ENCODE measurements at regions not wholly inside any gene's neighbourhood (a gene's known extent, or its start where the extent isn't known, plus 50 kb on each side); places are given as distances from the start of the nearest gene placed in this dataset.

GRCh38 chr10:65751218-65751617 lies 1174.6 kb upstream of the LRRTM3 start:
- H3K27me3 Mint-ChIP-seq (ENCODE audit: insufficient read depth, low read depth, poor library complexity) = no peaks in the 10 kb centered on the region
- no peak for ATAC-seq
- H3K4me1 ChIP-seq (ENCODE audit: insufficient read depth) = no peaks in the 10 kb centered on the region

More at GRCh38 chr10:65751218-65751617, 1174.6 kb upstream of the LRRTM3 start:
- H3K9me2 ChIP-seq (ENCODE audit: insufficient read depth) = no peaks in the 10 kb centered on the region
- TF ChIP-seq REST (IDR thresholded peaks at IDR 0.05; ENCODE audit: unreplicated experiment) = no peak
- TF ChIP-seq ZNF462 (CRISPR knock-in tag; IDR thresholded peaks at IDR 0.05) = no peak
- no peak for TF ChIP-seq JUNB (IDR thresholded peaks at IDR 0.05; ENCODE audit: unreplicated experiment)
- no peak for TF ChIP-seq ZNF114 (CRISPR knock-in tag; IDR thresholded peaks at IDR 0.05)
- no peak for TF ChIP-seq EZH2phosphoT487 (IDR thresholded peaks at IDR 0.05; ENCODE audit: unreplicated experiment)
- no peak for TF ChIP-seq ZNF331 (CRISPR knock-in tag; IDR thresholded peaks at IDR 0.05; ENCODE audit: low read depth)
- no peak for TF ChIP-seq ETS1 (IDR thresholded peaks at IDR 0.05)
- TF ChIP-seq CREB1 (CRISPR knock-in tag; IDR thresholded peaks at IDR 0.05; ENCODE audit: low read depth) = no peak
- Mint-ChIP-seq H3K27ac (no peak overlapping the region), H3K4me1 (no peaks in the 10 kb centered on the region), H3K9me3 (no peaks in the 10 kb centered on the region), H3K36me3 (ENCODE audit: low read depth) (no peaks in the 10 kb centered on the region), H3K4me3 (no peak overlapping the region)
- no peak overlapping the region for H3K4me2 ChIP-seq
- H3K79me2 ChIP-seq (replicated peaks; ENCODE audit: insufficient read depth) = no peaks in the 10 kb centered on the region
- no peaks in the 10 kb centered on the region for H4K20me1 ChIP-seq (replicated peaks; ENCODE audit: insufficient read depth)
- H3K36me3 ChIP-seq (ENCODE audit: insufficient read depth) = no peaks in the 10 kb centered on the region
- no peaks in the 10 kb centered on the region for H3K27me3 ChIP-seq (ENCODE audit: insufficient read depth)
- no peak for DNase-seq (ENCODE audit: low spot score)
- no peak overlapping the region for H3K4me3 ChIP-seq
- H3F3A ChIP-seq (replicated peaks; ENCODE audit: low read depth) = no peaks in the 10 kb centered on the region
- H2AFZ ChIP-seq = no peak overlapping the region
- H3K27ac ChIP-seq (ENCODE audit: low read depth) = no peak overlapping the region
